ENCODE measurements at regions not wholly inside any gene's neighbourhood (a gene's known extent, or its start where the extent isn't known, plus 50 kb on each side); places are given as distances from the start of the nearest gene placed in this dataset.

DNA sequence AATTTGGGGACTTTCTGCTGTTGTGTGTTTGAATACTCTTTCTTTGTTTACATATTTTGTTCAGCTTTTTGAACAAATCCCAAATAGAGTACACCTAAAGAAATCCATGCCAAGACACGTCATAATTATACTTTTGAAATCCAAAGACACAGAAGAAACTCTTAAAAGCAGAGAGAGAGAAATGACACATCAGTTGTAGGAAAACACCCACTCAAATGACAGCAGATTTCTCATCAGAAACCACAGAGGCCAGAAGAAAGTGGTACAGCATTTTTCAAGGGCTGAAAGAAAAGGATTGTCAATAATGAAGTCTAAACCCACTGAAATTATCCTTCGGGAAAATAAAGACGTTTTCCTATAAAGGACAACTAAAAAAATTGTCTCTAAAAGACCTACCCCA is 378.6 kb downstream of the GADD45G start:
- ChIA-PET CTCF (no interaction called here), POLR2A (no interaction called here)
- H3K27me3 ChIP-seq (ENCODE audit: control insufficient read depth in 1 of 2, insufficient read depth in 2 of 2, low read length in 2 of 2), result no peaks in the 10 kb centered on the region
- ATAC-seq (ENCODE audit: poor library complexity), result no peak
- no peaks in the 10 kb centered on the region for H3K36me3 Mint-ChIP-seq (ENCODE audit: low read depth)
- H3K4me1 Mint-ChIP-seq (ENCODE audit: low read depth), result no peaks in the 10 kb centered on the region
- intact Hi-C loops (cut with DNase I, micrococcal nuclease), result no loop called here
- no peak for DNase-seq
- no peaks in the 10 kb centered on the region for H3K36me3 ChIP-seq (ENCODE audit: insufficient read depth, low read length)
- H3K9me3 ChIP-seq (ENCODE audit: control insufficient read depth in 1 of 2, insufficient read depth in 1 of 2, low read length in 2 of 2), result no peaks in the 10 kb centered on the region
- TF ChIP-seq, protein P1, sequence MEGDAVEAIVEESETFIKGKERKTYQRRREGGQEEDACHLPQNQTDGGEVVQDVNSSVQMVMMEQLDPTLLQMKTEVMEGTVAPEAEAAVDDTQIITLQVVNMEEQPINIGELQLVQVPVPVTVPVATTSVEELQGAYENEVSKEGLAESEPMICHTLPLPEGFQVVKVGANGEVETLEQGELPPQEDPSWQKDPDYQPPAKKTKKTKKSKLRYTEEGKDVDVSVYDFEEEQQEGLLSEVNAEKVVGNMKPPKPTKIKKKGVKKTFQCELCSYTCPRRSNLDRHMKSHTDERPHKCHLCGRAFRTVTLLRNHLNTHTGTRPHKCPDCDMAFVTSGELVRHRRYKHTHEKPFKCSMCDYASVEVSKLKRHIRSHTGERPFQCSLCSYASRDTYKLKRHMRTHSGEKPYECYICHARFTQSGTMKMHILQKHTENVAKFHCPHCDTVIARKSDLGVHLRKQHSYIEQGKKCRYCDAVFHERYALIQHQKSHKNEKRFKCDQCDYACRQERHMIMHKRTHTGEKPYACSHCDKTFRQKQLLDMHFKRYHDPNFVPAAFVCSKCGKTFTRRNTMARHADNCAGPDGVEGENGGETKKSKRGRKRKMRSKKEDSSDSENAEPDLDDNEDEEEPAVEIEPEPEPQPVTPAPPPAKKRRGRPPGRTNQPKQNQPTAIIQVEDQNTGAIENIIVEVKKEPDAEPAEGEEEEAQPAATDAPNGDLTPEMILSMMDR (IDR thresholded peaks at IDR 0.05), result no peak
- no peak overlapping the region for H3K27ac Mint-ChIP-seq
- no peak overlapping the region for H3K4me3 Mint-ChIP-seq
- peaks cover 18% of the 10 kb centered on the region for H3K27me3 Mint-ChIP-seq
- no peak overlapping the region for H3K27ac ChIP-seq (ENCODE audit: low read depth in 1 of 2, low read length in 2 of 2)
- H3K9me3 Mint-ChIP-seq, result no peaks in the 10 kb centered on the region
- H3K4me1 ChIP-seq (ENCODE audit: insufficient read depth, low read length), result no peaks in the 10 kb centered on the region
- no peak overlapping the region for H3K4me3 ChIP-seq (ENCODE audit: low read length)

DNA sequence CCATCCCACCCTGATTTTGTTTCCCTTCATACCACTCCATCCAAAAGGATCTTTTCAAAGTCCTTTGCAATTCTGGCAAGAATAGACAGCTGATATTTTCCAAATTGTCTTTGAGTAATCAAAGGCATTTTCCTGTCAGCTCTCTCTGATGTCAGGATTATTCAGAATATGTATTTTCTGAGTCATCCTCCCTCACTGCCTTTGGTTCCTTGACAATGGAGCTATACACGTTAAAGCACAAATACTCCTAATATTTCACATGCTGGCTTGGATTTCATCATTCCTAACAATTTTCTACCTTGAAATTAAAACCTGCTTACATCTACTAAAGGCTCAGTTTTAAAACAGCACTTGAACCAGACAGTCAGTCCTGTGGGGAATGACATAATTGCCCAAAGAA is 379.4 kb downstream of the GADD45G start:
- no peaks in the 10 kb centered on the region for H3K36me3 Mint-ChIP-seq (ENCODE audit: low read depth)
- Histone ChIP-seq H3K9me3 (ENCODE audit: control insufficient read depth in 1 of 2, insufficient read depth in 1 of 2, low read length in 2 of 2) (no peaks in the 10 kb centered on the region), H3K36me3 (ENCODE audit: insufficient read depth, low read length) (no peaks in the 10 kb centered on the region), H3K4me3 (ENCODE audit: low read length) (no peak overlapping the region), H3K27me3 (ENCODE audit: control insufficient read depth in 1 of 2, insufficient read depth in 2 of 2, low read length in 2 of 2) (no peaks in the 10 kb centered on the region), H3K4me1 (ENCODE audit: insufficient read depth, low read length) (no peaks in the 10 kb centered on the region), H3K27ac (ENCODE audit: low read depth in 1 of 2, low read length in 2 of 2) (no peak overlapping the region)
- H3K27ac Mint-ChIP-seq, result no peak overlapping the region
- peaks cover 18% of the 10 kb centered on the region for H3K27me3 Mint-ChIP-seq
- intact Hi-C loops (cut with DNase I, micrococcal nuclease), result no loop called here
- TF ChIP-seq, protein P1 (IDR thresholded peaks at IDR 0.05), result no peak
- DNase-seq (no peak), ATAC-seq (ENCODE audit: poor library complexity) (no peak)
- ChIA-PET POLR2A (no interaction called here), CTCF (no interaction called here)
- no peaks in the 10 kb centered on the region for H3K4me1 Mint-ChIP-seq (ENCODE audit: low read depth)
- no peak overlapping the region for H3K4me3 Mint-ChIP-seq
- no peaks in the 10 kb centered on the region for H3K9me3 Mint-ChIP-seq

DNA sequence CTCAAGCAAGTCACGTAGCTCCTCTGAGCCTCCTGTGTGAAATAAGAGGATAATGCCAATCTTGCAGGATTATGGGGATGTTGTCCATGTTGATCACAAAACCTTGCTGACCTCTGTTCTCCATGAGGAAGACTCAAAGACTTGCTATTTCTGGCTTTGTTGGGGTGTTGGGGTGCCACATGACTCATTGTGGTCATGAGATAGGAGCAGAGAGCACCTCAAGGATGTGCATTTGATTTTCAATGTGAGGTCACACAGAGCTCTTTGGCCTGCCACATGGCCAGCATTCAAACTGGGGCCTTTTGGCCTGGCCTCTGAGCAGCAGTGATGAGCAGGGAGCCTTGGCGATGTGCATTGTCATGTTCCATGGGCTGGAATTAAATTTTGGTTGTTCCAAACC is 380.3 kb downstream of the GADD45G start:
- Histone ChIP-seq H3K4me1 (ENCODE audit: insufficient read depth, low read length) (no peaks in the 10 kb centered on the region), H3K9me3 (ENCODE audit: control insufficient read depth in 1 of 2, insufficient read depth in 1 of 2, low read length in 2 of 2) (no peaks in the 10 kb centered on the region), H3K4me3 (ENCODE audit: low read length) (no peak overlapping the region), H3K27me3 (ENCODE audit: control insufficient read depth in 1 of 2, insufficient read depth in 2 of 2, low read length in 2 of 2) (no peaks in the 10 kb centered on the region), H3K27ac (ENCODE audit: low read depth in 1 of 2, low read length in 2 of 2) (no peak overlapping the region), H3K36me3 (ENCODE audit: insufficient read depth, low read length) (no peaks in the 10 kb centered on the region)
- Mint-ChIP-seq H3K27ac (no peak overlapping the region), H3K27me3 (peaks cover 16% of the 10 kb centered on the region), H3K9me3 (no peaks in the 10 kb centered on the region), H3K4me3 (no peak overlapping the region), H3K4me1 (ENCODE audit: low read depth) (no peaks in the 10 kb centered on the region), H3K36me3 (ENCODE audit: low read depth) (no peaks in the 10 kb centered on the region)
- no peak for ATAC-seq (ENCODE audit: poor library complexity)
- CTCF ChIA-PET, result no interaction called here
- TF ChIP-seq, protein P1 (IDR thresholded peaks at IDR 0.05), result no peak
- intact Hi-C loops (cut with DNase I, micrococcal nuclease), result no loop called here
- no peak for DNase-seq
- POLR2A ChIA-PET, result no interaction called here

Measured in CD4-positive, alpha-beta T cell (primary cell).